ENCODE measurements at regions not wholly inside any gene's neighbourhood (a gene's known extent, or its start where the extent isn't known, plus 50 kb on each side); places are given as distances from the start of the nearest gene placed in this dataset.

DNA sequence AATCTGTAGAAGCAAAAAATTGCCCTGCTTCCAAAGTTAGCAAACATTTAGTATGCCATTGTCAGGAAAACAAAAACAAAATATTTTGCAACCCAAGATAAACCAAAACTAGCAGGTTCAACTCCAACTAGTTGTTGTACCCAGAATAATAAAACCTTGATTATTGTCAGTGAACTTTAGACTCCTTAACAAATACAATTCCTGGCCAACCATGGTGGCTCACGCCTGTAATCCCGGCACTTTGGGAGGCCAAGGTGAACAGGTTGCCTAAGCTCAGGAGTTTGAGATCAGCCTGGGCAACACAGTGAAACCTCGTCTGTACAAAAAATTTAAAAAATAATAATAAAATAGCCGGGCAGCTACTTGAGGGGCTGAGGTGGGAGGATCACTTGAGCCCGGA is 53.6 kb upstream of the EPCAM start:
- Histone ChIP-seq H2AFZ (ENCODE audit: low read depth, low read length) (no peak overlapping the region), H3K9me3 (ENCODE audit: low read length) (peaks cover 2% of the 10 kb centered on the region), H3K36me3 (ENCODE audit: insufficient read depth, low read length) (peaks cover 3% of the 10 kb centered on the region), H3K27me3 (ENCODE audit: insufficient read depth, low read length) (no peaks in the 10 kb centered on the region), H3K4me3 (ENCODE audit: low read length) (no peak overlapping the region), H3K4me1 (ENCODE audit: insufficient read depth, low read length) (peaks cover 15% of the 10 kb centered on the region)

DNA sequence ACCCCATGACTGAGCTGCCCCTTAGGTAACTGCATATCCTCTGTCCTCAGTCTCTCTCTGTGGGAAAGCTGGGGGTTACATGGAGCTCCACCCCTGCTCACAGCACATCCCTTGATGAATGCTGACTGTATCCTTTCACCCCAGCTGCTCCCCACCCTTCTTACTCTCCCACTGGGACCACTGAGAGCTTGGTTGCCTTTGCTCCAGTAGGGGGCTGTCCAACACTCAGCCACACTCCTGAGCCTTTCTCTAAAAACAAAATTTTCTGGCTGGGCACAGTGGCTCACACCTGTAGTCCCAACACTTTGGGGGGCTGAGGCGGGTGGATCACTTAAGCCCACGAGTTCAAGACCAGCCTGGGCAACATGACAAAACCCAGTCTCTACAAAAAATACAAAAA is 55.4 kb upstream of the EPCAM start:
- no peaks in the 10 kb centered on the region for H3K27me3 ChIP-seq (ENCODE audit: insufficient read depth, low read length)
- no peak overlapping the region for H2AFZ ChIP-seq (ENCODE audit: low read depth, low read length)
- H3K36me3 ChIP-seq (ENCODE audit: insufficient read depth, low read length), result peaks cover 3% of the 10 kb centered on the region

DNA sequence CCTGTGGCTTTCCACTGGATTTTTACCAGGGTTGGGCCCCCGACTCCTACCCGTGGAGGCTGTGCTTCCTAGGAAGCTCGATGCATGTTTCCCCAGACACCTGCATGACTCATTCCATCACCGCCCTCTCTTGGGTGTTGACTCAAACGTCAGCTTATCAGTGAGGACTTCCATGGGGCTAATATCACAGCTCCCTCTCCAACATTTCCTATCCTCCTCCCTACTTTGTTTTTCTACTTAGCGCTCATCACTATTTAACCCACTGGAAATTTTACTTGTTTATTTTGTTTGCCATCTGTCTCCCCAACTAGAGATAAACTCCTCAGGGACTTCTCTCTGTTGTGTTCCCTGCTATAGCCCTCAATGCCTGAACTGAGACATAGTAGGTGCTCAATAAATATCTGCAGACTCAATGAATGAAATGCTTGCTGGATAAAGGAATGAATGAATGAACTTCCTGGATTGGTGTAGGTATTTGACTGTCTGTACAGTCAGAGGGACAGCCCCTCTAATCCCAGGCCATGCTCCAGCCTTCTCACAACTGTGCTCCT is 55.9 kb upstream of the EPCAM start:
- Histone ChIP-seq H3K27me3 (ENCODE audit: insufficient read depth, low read length) (no peaks in the 10 kb centered on the region), H3K36me3 (ENCODE audit: insufficient read depth, low read length) (peaks cover 3% of the 10 kb centered on the region), H2AFZ (ENCODE audit: low read depth, low read length) (no peak overlapping the region), H3K4me3 (ENCODE audit: low read length) (no peak overlapping the region), H3K9me3 (ENCODE audit: low read length) (peaks cover 2% of the 10 kb centered on the region), H3K4me1 (ENCODE audit: insufficient read depth, low read length) (peaks cover 29% of the 10 kb centered on the region)

More for the DNA sequence above, 55.4 kb upstream of the EPCAM start:
- Histone ChIP-seq H3K4me1 (ENCODE audit: insufficient read depth, low read length) (peaks cover 29% of the 10 kb centered on the region), H3K4me3 (ENCODE audit: low read length) (no peak overlapping the region), H3K9me3 (ENCODE audit: low read length) (peaks cover 2% of the 10 kb centered on the region)

DNA sequence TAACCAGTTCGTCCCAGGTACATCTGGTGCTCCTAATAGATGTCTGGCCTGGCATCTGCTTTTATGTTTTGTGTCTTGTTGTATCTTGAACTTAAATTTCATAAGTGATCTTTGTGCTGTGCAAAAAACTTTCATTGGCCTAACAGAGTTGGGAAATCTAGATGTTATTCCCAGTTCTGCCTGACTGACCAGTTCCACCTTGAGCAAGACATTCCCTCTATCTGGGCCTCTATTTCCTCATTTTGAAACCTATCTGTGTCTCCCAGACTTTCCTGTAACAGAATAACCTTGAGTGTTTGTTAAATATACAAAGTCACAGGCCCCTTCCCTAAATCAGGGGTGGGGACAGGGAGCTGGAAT is 56.6 kb upstream of the EPCAM start:
- Histone ChIP-seq H3K4me3 (ENCODE audit: low read length) (no peak overlapping the region), H3K9me3 (ENCODE audit: low read length) (peaks cover 2% of the 10 kb centered on the region), H2AFZ (ENCODE audit: low read depth, low read length) (no peak overlapping the region), H3K36me3 (ENCODE audit: insufficient read depth, low read length) (peaks cover 3% of the 10 kb centered on the region), H3K27me3 (ENCODE audit: insufficient read depth, low read length) (no peaks in the 10 kb centered on the region), H3K4me1 (ENCODE audit: insufficient read depth, low read length) (peaks cover 29% of the 10 kb centered on the region)

DNA sequence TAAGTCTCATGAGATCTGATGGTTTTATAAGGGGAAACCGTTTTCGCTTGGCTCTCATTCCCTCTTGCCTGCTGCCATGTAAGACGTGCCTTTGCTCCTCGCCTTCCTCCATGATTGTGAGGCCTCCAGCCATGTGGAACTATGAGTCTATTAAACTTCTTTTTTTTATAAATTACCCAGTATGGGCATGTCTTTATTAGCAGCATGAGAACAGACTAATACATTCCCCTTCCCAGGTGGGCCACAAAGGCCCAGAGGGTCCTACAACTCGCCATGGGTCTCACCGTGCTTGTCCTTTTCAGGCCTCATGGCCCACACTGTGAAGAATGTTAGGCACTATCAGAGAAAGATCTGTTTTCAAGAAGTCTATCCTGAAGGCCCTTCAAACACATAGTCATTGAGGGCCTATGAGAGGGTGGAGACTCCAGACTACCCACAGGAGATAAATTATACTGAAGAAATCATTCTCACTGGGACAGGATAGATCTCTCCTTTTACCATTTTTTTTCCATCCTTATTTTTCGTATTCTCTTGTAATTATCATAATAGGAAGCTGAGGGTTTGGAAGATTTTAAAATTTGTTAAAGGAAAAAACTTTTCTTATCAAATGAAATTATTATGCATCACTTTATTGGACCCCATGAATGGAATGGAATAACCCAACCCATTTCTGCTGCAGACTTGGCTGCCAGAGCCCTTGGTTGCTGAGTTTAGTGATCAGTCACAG is 57.2 kb upstream of the EPCAM start:
- Histone ChIP-seq H3K27me3 (ENCODE audit: insufficient read depth, low read length) (no peaks in the 10 kb centered on the region), H3K36me3 (ENCODE audit: insufficient read depth, low read length) (peaks cover 3% of the 10 kb centered on the region), H2AFZ (ENCODE audit: low read depth, low read length) (no peak overlapping the region), H3K9me3 (ENCODE audit: low read length) (peaks cover 2% of the 10 kb centered on the region), H3K4me3 (ENCODE audit: low read length) (no peak overlapping the region), H3K4me1 (ENCODE audit: insufficient read depth, low read length) (peaks cover 29% of the 10 kb centered on the region)

DNA sequence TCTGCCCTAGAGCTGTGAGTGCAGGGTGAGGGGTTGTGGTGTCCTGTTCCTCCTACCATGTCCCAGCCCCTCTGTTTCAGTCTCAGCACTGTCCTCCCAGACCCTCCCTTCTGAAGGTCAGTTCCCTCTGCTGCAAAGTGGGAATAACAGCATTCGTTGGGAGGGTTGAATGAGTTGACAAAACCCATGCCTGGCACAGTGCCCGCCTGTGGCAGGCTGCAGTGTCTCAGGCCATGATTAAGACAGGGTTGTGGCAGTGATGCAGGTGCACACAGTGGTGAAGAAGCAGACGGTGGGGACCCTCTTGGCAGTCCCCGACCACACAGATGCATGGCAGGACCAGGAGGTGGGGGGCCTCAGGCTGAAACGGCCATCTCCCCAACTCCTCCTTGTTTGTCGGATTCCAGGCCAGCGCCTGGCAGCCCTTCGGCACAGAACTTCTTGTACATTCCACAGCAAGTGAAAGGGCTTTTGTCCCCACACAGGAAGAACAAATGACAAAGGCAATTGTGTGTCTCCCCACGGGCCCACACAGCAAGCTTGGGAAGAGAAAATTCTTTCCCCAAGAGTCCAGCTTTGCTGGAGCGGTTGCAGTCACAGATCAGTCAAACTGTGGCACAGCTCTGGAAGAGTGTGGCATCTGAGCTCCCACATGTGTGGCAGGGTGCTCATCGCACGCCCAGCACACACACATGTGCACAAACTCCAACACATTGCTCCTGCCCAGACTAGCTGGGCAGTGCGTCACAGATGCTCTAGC is 58.1 kb upstream of the EPCAM start:
- H3K9me3 ChIP-seq (ENCODE audit: low read length), result peaks cover under 1% of the 10 kb centered on the region
- H3K36me3 ChIP-seq (ENCODE audit: insufficient read depth, low read length), result no peaks in the 10 kb centered on the region
- H3K4me1 ChIP-seq (ENCODE audit: insufficient read depth, low read length), result peaks cover 29% of the 10 kb centered on the region
- no peak overlapping the region for H3K4me3 ChIP-seq (ENCODE audit: low read length)
- no peaks in the 10 kb centered on the region for H3K27me3 ChIP-seq (ENCODE audit: insufficient read depth, low read length)
- H2AFZ ChIP-seq (ENCODE audit: low read depth, low read length), result no peak overlapping the region

DNA sequence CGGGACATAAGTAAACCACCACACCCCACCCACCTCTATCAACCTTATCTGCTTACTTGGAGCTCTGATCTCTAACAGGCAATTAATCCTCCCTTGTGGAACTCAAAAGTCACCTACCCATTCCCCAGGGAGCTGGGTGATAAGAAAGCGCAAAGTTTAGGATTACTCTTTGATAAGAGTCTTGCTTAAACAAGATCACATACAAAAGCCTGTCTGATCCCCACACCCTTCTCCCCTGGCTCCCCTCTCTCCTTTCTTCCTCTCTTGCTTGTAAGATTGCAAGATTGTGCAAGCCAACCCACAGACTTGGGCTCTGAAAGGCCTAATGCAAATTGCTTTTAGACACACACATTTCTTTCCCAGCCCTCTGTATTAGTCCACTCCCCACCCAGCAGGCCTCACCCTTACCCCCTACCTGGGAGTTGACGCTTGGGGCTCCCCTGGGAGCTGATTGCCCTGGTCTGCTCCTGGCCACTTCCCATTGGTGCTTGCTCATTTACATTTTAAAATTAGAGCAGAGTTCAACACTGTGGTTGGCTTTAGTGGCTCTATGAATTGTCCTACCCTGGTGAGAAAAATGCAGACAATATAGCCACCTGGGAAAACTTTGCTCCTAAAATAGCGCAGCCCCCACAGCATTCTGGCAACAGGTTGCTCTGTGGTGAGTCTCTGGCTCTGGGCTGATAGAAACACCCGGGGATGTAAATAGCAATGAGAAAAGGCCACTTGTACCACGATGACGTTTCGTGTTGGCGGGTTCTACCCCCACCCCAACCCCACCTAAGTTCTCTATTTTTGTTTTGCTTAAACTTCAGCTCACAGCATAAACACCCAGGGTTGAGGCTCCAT is 58.9 kb upstream of the EPCAM start:
- Histone ChIP-seq H3K27me3 (ENCODE audit: insufficient read depth, low read length) (no peaks in the 10 kb centered on the region), H3K9me3 (ENCODE audit: low read length) (no peaks in the 10 kb centered on the region), H2AFZ (ENCODE audit: low read depth, low read length) (no peak overlapping the region), H3K36me3 (ENCODE audit: insufficient read depth, low read length) (no peaks in the 10 kb centered on the region), H3K4me3 (ENCODE audit: low read length) (no peak overlapping the region), H3K4me1 (ENCODE audit: insufficient read depth, low read length) (peaks cover 29% of the 10 kb centered on the region)

DNA sequence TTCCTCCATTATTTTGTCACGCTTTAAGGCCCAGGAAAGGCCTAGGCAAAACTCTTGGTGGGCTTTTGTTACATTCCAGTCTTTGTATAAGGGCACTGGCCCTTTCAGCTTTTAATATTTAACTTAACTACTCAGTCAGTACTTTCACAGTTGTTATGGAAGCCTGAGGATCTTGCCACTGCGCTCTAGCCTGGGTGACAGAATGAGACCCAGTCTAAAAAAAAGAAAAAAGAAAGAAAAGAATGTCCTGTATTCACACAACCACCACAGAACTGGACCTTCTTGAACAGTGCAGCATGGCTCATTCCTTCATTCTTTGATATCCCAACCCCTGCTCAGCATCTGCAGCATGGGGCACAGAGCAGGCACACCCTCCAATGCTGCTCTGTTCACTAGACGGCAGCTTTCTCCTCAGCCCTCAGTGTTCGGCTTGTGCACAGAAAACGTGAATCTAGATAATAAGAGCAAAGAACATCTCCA is 59.6 kb upstream of the EPCAM start:
- Histone ChIP-seq H3K9me3 (ENCODE audit: low read length) (no peaks in the 10 kb centered on the region), H3K36me3 (ENCODE audit: insufficient read depth, low read length) (no peaks in the 10 kb centered on the region), H3K27me3 (ENCODE audit: insufficient read depth, low read length) (no peaks in the 10 kb centered on the region), H3K4me3 (ENCODE audit: low read length) (no peak overlapping the region), H3K4me1 (ENCODE audit: insufficient read depth, low read length) (peaks cover 29% of the 10 kb centered on the region), H2AFZ (ENCODE audit: low read depth, low read length) (no peak overlapping the region)

DNA sequence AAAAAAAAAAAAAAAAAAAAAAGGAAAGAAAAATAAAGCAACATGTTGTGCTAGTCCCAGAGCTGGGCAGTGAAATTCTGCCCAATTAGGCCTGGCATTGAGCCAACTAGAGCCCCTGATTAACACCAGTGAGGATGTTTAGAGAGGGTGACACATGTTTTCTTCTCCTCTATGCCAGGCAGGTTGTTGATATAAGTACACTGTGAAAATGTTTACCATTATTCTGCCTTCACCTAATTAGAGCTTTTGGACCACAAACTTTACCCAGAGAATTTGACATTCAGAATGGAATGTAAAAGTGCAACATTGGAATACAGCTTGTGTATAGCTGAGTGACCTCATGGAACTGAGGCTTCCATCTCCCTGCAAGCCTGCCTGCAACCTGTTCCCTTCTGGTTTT is 62.0 kb upstream of the EPCAM start:
- no peaks in the 10 kb centered on the region for H3K27me3 ChIP-seq (ENCODE audit: insufficient read depth, low read length)
- H3K36me3 ChIP-seq (ENCODE audit: insufficient read depth, low read length), result no peaks in the 10 kb centered on the region
- no peak overlapping the region for H3K4me3 ChIP-seq (ENCODE audit: low read length)
- H2AFZ ChIP-seq (ENCODE audit: low read depth, low read length), result no peak overlapping the region
- peaks cover 37% of the 10 kb centered on the region for H3K4me1 ChIP-seq (ENCODE audit: insufficient read depth, low read length)
- H3K9me3 ChIP-seq (ENCODE audit: low read length), result no peaks in the 10 kb centered on the region

DNA sequence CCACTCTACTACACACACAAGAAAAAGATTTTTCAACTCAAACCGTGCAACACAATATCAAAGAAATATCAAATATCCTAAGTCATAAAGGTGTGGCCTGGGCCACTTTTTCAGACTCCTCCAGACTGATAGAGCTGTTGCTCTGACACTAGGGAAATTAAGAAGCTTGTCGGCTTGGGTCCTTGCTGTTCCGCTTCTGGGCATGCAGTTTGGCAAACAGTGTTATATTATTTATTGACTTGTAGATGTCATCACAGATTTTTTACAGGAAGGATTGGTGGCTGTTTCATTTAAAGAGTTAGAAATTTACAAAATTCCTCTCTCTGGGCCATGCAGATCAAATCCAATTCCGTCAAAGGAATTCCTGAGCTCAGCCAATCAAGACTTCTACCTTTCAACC is 64.5 kb upstream of the EPCAM start:
- Histone ChIP-seq H3K9me3 (ENCODE audit: low read length) (no peaks in the 10 kb centered on the region), H2AFZ (ENCODE audit: low read depth, low read length) (no peak overlapping the region), H3K27me3 (ENCODE audit: insufficient read depth, low read length) (no peaks in the 10 kb centered on the region), H3K4me1 (ENCODE audit: insufficient read depth, low read length) (peaks cover 35% of the 10 kb centered on the region), H3K36me3 (ENCODE audit: insufficient read depth, low read length) (no peaks in the 10 kb centered on the region), H3K4me3 (ENCODE audit: low read length) (no peak overlapping the region)

DNA sequence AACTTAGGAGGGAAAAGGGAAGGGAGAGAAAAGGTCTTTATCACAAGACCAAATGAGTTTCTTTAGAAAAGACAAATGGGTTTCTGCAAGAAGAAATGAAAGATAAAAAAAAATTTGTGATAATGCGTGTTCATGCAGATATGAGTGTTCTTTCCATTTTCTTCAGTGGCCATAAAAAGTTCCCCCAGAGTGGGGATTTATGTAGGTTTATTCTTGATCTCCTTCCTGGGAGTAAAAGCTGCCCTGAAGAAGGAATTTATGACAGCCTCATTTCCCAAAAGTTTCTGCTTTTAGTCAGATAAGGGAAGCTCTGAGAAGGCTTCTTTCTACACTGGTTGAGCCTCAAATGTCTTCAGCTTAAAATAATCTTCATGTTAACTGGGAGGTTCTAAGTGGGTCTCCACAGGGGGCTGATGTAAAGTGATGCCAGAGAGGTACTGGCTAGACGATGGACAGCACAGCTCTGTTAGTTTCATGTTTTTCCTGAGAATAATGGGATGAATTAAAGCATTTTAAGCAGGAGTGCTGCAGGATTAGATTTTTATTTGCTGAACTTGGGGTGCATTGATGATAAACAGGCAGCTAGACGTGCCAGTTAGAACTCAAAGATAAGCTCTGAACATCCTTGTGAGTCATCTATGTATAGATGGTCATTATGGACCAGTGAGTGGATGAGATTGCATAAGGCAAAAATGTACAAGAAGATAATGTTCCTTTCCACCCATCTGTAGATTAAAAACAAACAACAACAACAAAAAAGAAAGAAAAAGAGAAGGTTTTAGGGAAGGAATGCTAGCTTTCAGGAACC is 65.6 kb upstream of the EPCAM start:
- H3K4me1 ChIP-seq (ENCODE audit: insufficient read depth, low read length), result peaks cover 37% of the 10 kb centered on the region
- H3K9me3 ChIP-seq (ENCODE audit: low read length), result no peaks in the 10 kb centered on the region
- no peak overlapping the region for H3K4me3 ChIP-seq (ENCODE audit: low read length)
- no peaks in the 10 kb centered on the region for H3K36me3 ChIP-seq (ENCODE audit: insufficient read depth, low read length)
- H3K27me3 ChIP-seq (ENCODE audit: insufficient read depth, low read length), result no peaks in the 10 kb centered on the region
- H2AFZ ChIP-seq (ENCODE audit: low read depth, low read length), result no peak overlapping the region

DNA sequence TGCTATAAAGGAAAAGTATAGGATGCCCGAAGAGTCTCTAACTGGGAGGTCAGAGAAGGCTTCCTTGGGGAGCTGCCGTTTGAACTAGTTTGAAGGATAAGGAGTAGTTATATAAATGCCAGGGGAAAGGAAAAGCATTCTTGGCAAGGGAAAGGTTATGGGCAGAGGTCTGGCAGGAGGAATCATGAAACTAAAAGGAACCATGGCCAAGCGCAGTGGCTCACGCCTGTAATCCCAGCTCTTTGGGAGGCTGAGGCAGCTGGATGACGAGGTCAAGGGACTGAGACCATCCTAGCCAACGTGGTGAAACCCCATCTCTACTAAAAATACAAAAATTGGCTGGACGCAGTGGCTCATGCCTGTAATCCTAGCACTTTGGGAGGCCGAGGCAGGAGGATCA is 66.8 kb upstream of the EPCAM start:
- Histone ChIP-seq H2AFZ (ENCODE audit: low read depth, low read length) (no peak overlapping the region), H3K4me3 (ENCODE audit: low read length) (no peak overlapping the region), H3K9me3 (ENCODE audit: low read length) (no peaks in the 10 kb centered on the region), H3K27me3 (ENCODE audit: insufficient read depth, low read length) (no peaks in the 10 kb centered on the region), H3K4me1 (ENCODE audit: insufficient read depth, low read length) (peaks cover 49% of the 10 kb centered on the region), H3K36me3 (ENCODE audit: insufficient read depth, low read length) (no peaks in the 10 kb centered on the region)
